Stimulated activated CD8-positive, alpha-beta memory T cell treated with anti-CD3 and anti-CD28 coated beads, Interleukin-15, amount 100 ng/mL, for 1 hour (primary cell): ENCODE measurements at regions not wholly inside any gene's neighbourhood (a gene's known extent, or its start where the extent isn't known, plus 50 kb on each side); places are given as distances from the start of the nearest gene placed in this dataset.

Experiments used
- DNase-seq: peaks from one replicate; pipeline ENCODE4 v3.0.0-alpha.2; 2020; ENCODE audit warnings: low read depth

DNA sequence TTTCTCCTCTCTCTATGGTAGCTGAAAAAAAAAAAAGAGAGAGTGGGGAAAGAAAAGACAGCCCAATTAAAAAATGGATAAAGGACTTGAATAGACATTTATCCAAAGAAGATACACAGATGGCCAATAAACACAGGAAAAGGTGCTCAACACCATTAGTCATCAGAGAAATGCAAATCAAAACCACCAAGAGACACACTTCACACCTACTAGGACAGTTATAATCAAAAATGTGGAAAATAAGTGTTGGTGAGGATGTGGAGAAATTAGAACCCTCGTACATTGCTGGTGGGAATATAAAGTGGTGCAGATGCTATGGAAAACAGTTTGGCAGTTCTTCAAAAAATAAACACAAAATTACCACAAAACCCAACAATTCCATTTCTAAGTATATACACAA lies 172.4 kb upstream of the GRIN2B start:
- no peak for DNase-seq

DNA sequence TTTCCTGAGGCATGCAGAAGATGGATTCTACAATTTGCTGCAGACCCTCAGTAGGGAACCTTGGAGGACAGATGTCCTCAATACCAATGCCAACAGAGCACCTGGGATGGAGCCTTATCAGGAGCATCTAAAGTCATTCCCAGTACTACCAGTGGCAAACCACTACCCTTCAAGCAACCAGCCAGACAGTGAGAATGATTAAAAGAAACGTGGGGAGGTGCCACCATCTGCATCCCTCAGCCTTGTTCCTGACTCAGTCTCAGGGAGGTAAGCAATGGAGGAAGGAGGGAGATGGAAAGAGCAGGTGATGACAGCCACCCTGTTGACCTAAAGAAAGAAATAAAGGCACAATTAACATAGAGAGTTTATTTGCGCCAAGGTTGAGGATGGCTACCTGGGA lies 175.2 kb upstream of the GRIN2B start:
- no peak for DNase-seq

- no peak for DNase-seq
These were observed 175.8 kb upstream of the GRIN2B start for GRCh38 chr12:14157088-14157747.

DNA sequence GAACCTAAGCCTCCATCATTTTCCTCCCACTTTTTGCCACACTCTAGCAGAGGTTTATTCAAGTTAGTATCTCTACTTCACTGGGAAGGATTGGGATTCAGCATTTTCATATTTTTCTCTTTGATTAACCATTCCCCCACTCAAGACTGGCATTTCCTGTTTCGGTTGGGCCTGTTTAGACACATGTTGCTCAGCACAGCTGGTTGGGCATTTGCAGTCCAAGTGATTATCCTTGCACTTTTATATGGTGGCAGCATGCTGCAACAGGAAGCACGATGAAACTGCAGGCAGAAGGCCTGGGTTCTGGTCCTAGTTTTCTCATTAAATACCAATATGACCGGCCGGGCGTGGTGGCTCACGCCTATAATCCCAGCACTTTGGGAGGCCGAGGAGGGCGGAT lies 182.9 kb upstream of the GRIN2B start:
- no peak for DNase-seq

DNA sequence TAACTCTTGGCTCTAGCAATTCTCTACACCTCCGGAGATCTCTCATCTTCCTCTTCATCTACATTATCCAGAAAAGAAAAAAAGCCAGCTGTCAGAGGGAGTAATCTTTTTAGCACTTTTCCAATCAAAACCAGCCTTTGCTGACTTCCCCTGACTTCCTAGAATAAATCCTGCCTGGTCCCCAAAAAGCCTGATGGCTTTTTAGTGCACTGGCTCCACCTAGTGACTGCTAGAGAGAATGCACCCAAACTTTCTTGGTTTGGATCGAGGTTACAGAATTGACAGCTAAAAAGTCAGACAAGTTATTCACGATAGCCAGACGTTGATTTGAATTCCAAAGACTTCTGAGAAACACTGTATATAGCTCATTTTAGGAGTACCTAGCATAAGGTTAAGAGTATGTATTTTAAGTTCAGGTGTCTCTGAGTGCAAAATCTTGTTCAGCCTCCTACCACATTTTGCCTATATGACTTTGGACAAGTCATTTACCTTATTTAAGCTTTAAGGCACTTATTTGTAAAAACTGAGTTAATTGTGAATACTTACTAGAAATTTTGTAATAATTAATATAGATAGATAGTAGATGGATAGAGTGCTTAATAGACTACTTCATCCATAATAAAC lies 185.7 kb upstream of the GRIN2B start:
- peak; percentile 8 for DNase-seq

DNA sequence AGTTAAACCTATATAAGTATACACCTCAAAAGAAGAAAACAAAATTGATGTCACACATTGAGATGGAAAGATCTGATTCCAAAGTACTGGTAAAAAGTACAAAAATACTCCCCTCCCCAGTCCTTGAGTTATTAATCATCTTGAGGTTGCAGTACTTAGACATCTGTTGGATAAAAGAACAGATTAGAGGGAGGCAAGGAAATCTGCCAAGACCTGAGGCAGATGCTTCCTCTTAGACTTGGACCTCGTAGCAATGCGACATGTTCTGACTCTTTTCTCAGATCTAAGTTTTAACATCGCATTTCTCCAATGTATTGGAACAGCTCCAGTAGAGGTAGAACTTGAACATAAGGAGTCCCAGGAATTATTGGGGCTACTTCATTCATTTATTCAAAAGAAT lies 187.9 kb upstream of the GRIN2B start:
- DNase-seq = no peak

- no peak for DNase-seq
These were observed 189.7 kb upstream of the GRIN2B start for GRCh38 chr12:14171106-14171505.

DNA sequence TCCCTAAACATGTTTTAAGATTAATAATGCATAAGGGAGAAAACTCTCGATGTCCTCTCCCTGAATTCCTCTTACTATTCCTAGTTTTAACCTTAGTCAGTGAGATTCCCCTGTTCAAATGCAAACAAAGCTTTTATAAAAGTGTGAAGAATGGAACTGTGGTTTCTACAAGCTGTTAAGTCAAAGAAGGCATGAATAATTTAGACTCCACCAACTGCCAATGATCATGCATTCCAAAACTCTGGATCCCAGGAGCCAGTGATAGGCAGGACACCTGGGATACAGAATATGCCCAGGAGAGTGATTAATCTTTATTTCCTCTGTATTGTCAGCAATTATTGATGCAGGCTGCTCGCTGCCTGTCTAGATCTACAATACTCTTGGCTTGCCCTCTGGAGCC lies 190.3 kb upstream of the ATF7IP start:
- no peak for DNase-seq

DNA sequence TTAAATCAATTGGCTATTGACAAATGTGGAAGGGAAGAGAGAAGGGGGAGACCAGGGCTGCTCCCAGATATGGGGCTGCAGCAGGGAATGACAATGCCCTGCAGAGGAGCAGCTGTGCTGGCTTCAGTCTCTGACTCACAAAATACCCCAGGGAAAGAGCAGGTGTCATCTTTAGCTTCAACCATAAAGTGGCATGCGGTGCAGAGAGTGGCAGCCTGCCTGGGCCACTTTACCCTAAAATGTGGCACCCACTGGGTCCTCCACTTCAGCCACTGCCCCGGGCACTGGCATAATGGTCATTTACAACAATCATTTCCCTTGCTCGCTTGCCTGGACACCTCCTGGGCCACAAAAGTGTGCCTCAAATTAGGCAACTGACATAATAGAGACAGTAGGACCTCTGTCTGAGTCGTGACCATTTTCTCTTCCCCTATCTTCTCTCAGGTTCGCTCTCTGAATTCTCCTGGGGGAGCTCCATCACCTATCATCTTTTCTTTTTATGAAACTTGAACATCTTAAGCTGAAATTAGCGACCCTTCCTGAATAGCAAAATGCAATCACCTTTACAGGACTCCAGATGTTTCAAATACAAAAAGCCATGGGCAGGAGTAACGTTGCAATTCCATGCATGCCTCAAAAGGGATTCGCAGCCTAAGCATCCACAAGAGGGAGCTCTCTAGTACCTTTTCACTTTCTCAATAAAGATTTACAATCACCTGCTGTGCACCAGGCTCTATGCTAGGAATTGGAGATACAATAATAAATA lies 179.9 kb upstream of the ATF7IP start:
- no peak for DNase-seq

- DNase-seq = no peak
These were observed 179.3 kb upstream of the ATF7IP start for GRCh38 chr12:14186193-14186502.

DNA sequence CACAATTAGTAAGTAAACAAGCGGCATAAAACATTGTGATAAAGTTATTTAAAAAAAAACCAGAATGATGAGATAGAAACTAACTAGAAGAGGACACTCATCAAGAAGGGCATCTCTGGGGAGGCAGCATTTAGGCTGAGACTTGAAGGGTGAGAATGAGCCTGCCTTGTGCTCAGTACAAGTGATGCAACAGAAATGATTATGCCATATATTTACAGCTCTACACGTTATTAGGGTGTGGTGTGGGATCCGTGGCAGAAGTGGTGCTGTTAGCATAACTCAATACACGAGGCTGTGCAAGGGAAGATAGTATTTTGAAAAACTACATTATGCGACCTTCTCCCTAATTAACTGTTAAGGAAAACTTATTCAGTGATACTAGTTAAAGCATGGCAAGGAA lies 178.5 kb upstream of the ATF7IP start:
- no peak for DNase-seq

DNA sequence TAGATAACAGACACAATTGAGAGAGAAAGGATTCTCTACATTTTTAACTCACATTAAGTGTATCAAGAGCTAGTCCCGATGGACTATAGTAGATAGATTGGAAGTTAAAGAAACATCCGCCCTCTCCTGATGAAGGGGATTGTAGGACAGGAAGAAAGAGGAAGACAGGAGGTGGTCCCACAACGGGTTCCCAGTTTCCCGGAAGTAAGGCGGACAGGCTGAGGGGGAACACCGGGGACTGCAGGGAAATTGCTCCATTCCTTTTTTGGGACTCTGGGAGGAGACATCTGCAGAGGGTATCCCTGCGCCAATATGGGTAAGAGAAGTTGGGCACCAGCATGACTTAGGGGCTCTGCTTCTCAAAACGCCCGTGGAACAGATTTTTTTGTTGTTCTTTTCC lies 177.5 kb upstream of the ATF7IP start:
- DNase-seq = no peak

- no peak for DNase-seq
These were observed 176.7 kb upstream of the ATF7IP start for GRCh38 chr12:14188744-14189143.

DNA sequence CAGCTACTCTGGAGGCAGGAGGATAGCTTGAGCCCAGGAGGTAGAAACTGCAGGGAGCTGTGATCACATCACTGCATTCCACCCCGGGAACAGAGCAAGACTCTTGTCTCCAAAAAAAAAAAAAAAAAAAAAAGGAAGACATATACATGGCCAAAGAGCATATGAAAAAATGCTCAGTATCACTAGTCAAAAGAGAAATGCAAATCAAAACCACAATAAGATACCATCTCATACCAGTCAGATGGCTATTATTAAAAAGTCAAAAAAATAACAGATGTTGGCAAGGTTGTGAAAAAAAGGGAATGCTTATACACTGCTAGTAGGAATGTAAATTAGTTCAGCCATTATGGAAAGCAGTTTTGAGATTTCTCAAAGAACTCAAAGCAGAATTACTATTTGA lies 174.8 kb upstream of the ATF7IP start:
- no peak for DNase-seq

- no peak for DNase-seq
These were observed 173.9 kb upstream of the ATF7IP start for GRCh38 chr12:14191612-14192011.

- no peak for DNase-seq
These were observed 171.8 kb upstream of the ATF7IP start for GRCh38 chr12:14193639-14194038.

DNA sequence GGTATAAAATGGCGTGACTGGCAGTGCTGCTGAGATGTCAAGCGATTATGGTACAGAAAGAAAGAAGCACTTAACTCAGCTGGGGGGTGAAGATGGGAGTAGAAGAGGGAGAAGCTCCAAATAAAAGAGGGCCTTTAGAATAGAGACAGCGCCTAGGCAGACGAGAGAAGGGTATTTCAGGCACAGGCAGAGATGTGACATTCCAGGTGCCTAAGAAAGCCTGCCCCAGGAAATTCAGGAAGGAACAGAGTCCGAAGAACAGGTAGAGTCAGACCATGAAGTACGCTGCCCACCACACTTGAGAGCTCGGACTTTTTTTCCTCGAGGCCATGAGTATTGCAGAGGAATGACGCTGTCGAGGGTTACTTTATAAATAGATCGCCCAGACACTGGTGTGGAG lies 170.9 kb upstream of the ATF7IP start:
- DNase-seq = no peak

- no peak for DNase-seq
These were observed 165.9 kb upstream of the ATF7IP start for GRCh38 chr12:14199455-14200198.

DNA sequence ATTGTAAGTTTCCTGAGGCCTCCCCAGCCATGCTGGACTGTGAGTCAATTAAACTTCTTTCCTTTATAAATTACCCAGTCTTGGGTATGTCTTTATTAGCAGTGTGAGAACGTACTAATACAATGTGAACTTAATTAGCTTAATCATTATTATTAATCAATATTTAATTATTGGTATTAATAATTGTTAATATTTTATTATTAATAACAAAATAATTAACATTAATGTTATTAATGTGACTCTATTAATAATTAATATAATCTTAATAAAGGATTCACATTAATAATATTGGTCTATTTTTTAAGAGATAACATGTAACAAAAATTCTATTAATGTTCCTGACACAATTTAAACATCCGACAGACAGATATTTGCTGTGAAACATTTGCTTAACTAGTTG lies 164.9 kb upstream of the ATF7IP start:
- no peak for DNase-seq

- no peak for DNase-seq
These were observed 164.2 kb upstream of the ATF7IP start for GRCh38 chr12:14201291-14201690.

GRCh38 chr12:14207905-14208551 lies 157.5 kb upstream of the ATF7IP start:
- DNase-seq = no peak

- DNase-seq = no peak
These were observed 153.5 kb upstream of the ATF7IP start for GRCh38 chr12:14211947-14212387.
